Chondrocyte (in vitro differentiated cells): ENCODE measurements at regions not wholly inside any gene's neighbourhood (a gene's known extent, or its start where the extent isn't known, plus 50 kb on each side); places are given as distances from the start of the nearest gene placed in this dataset.
"Not testable (repeated sequence)": the region's sequence is repeated elsewhere in the genome, so short reads cannot be mapped to it uniquely, and the experiment has no call there.

Experiments used
- DNase-seq: peaks from one replicate; pipeline ENCODE4 v3.0.0; 2021; ENCODE audit warnings: mixed read lengths, low spot score
- H3K27ac Mint-ChIP-seq: one replicate; pipeline ENCODE4 v1.8.0; 2021; ENCODE audit warnings: mild to moderate bottlenecking, moderate library complexity, mixed read lengths; ENCODE audit not compliant: unreplicated experiment
- H3K27me3 Mint-ChIP-seq: 2 replicates; pipeline ENCODE4 v1.8.0; 2021; ENCODE audit warnings: low read depth, mixed read lengths
- H3K36me3 Mint-ChIP-seq: 2 replicates; pipeline ENCODE4 v1.8.0; 2021; ENCODE audit warnings: low read depth, mixed read lengths
- H3K4me1 Mint-ChIP-seq: 2 replicates; pipeline ENCODE4 v1.8.0; 2021; ENCODE audit warnings: low read depth, mild to moderate bottlenecking, mixed read lengths
- H3K4me3 Mint-ChIP-seq: one replicate; pipeline ENCODE4 v1.8.0; 2021; ENCODE audit warnings: mild to moderate bottlenecking, moderate library complexity, mixed read lengths; ENCODE audit not compliant: unreplicated experiment
- H3K9me3 Mint-ChIP-seq: 2 replicates; pipeline ENCODE4 v1.8.0; 2021; ENCODE audit warnings: low read depth, mixed read lengths
- TF ChIP-seq, protein P1 (sequence below): fragments of 200-600 bp; sonication (generic); IDR thresholded peaks from 2 replicates; pipeline ENCODE4 v1.5.0; 2021; ENCODE audit warnings: antibody characterized with exemption, mild to moderate bottlenecking, moderate library complexity

- Mint-ChIP-seq H3K4me1 (peaks cover 16% of the 10 kb centered on the region), H3K27me3 (no peaks in the 10 kb centered on the region), H3K9me3 (no peaks in the 10 kb centered on the region), H3K4me3 (no peak overlapping the region), H3K27ac (no peak overlapping the region), H3K36me3 (no peaks in the 10 kb centered on the region)
- DNase-seq: no peak
- TF ChIP-seq, protein P1, sequence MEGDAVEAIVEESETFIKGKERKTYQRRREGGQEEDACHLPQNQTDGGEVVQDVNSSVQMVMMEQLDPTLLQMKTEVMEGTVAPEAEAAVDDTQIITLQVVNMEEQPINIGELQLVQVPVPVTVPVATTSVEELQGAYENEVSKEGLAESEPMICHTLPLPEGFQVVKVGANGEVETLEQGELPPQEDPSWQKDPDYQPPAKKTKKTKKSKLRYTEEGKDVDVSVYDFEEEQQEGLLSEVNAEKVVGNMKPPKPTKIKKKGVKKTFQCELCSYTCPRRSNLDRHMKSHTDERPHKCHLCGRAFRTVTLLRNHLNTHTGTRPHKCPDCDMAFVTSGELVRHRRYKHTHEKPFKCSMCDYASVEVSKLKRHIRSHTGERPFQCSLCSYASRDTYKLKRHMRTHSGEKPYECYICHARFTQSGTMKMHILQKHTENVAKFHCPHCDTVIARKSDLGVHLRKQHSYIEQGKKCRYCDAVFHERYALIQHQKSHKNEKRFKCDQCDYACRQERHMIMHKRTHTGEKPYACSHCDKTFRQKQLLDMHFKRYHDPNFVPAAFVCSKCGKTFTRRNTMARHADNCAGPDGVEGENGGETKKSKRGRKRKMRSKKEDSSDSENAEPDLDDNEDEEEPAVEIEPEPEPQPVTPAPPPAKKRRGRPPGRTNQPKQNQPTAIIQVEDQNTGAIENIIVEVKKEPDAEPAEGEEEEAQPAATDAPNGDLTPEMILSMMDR: no peak
These were observed 120.9 kb upstream of the PPP2R5A start for GRCh38 chr1:212164095-212164872.

- no peak for DNase-seq
- Mint-ChIP-seq H3K9me3 (no peaks in the 10 kb centered on the region), H3K36me3 (no peaks in the 10 kb centered on the region), H3K4me1 (peaks cover 13% of the 10 kb centered on the region), H3K27ac (no peak overlapping the region), H3K4me3 (no peak overlapping the region), H3K27me3 (no peaks in the 10 kb centered on the region)
- TF ChIP-seq, protein P1: no peak
These were observed 119.0 kb upstream of the PPP2R5A start for GRCh38 chr1:212166244-212166643.

DNA sequence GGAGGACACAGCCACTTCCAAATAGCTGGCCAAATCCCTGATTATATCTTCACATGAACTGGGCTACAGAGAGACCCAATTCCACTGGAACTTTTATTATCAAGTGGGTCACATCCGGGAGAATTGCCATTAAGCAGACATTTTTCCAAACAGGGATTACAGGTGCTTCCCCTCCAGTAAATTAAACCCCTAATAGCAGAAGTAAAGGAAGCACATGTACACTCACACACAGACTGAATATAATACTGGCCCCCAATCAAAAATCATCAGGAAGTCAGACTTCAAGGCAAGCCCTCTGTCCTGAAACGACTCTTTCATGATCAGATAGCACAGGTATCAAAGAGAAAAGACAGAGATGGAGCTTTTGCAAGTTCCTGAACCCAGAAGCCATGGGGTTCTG is 118.6 kb upstream of the PPP2R5A start:
- Mint-ChIP-seq H3K27me3 (no peaks in the 10 kb centered on the region), H3K36me3 (no peaks in the 10 kb centered on the region), H3K4me1 (peaks cover 9% of the 10 kb centered on the region), H3K4me3 (no peak overlapping the region), H3K9me3 (no peaks in the 10 kb centered on the region), H3K27ac (no peak overlapping the region)
- TF ChIP-seq, protein P1: no peak
- no peak for DNase-seq

DNA sequence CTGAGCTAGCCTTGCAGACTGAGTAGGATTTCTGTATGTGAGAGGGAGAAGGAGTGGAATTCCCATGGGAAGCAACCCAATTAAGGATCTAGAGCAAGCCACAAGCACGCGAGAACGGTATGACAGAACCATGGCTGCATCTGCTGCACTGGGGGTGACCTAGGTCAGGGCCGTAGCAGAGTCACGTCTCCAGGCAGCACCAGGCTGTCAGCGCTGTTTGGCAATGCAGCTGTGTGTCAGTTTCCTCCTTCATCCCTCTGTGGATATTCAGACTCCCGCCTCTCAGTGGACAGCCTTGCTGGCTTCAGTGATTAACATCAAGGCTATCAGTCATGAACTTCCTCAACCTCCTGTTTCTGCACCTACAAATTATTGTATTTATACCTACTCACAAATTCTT is 118.1 kb upstream of the PPP2R5A start:
- H3K4me3 Mint-ChIP-seq: no peak overlapping the region
- TF ChIP-seq, protein P1: no peak
- H3K27ac Mint-ChIP-seq: no peak overlapping the region
- H3K36me3 Mint-ChIP-seq: no peaks in the 10 kb centered on the region
- peaks cover 7% of the 10 kb centered on the region for H3K4me1 Mint-ChIP-seq
- no peak for DNase-seq
- H3K27me3 Mint-ChIP-seq: no peaks in the 10 kb centered on the region
- H3K9me3 Mint-ChIP-seq: no peaks in the 10 kb centered on the region

GRCh38 chr1:212173567-212173966 is 111.6 kb upstream of the PPP2R5A start:
- TF ChIP-seq, protein P1: no peak
- Mint-ChIP-seq H3K4me1 (no peaks in the 10 kb centered on the region), H3K9me3 (no peaks in the 10 kb centered on the region), H3K4me3 (no peak overlapping the region), H3K27me3 (no peaks in the 10 kb centered on the region), H3K36me3 (no peaks in the 10 kb centered on the region), H3K27ac (no peak overlapping the region)
- no peak for DNase-seq

- not testable (repeated sequence) for H3K9me3 Mint-ChIP-seq, H3K27ac Mint-ChIP-seq, DNase-seq, H3K36me3 Mint-ChIP-seq, H3K27me3 Mint-ChIP-seq, H3K4me3 Mint-ChIP-seq, H3K4me1 Mint-ChIP-seq
These were observed 110.9 kb upstream of the PPP2R5A start for GRCh38 chr1:212174295-212174694.
